MCF 10A (cell line): ENCODE measurements at regions not wholly inside any gene's neighbourhood (a gene's known extent, or its start where the extent isn't known, plus 50 kb on each side); places are given as distances from the start of the nearest gene placed in this dataset.

Experiments
- BruUV-seq: library from RNA; stranded (reverse); fragments of 400-500 nt; replicated peaks from 2 replicates; lab custom pipeline; 2021; lab: Mats Ljungman, UMichigan
- CTCF ChIA-PET: fragments of 300-600 bp; sonication (Branson Sonifier 250); formaldehyde crosslinking; extraction: SDS; loops from one replicate; lab custom pipeline; 2021; ENCODE audit warnings: antibody characterized with exemption, inconsistent platforms; lab: Yijun Ruan, JAX
- POLR2A ChIA-PET: fragments of 300-600, 350-650 bp; sonication (Branson Sonifier 250); formaldehyde crosslinking; extraction: SDS; loops from one replicate; lab custom pipeline; 2020; ENCODE audit warnings: antibody characterized with exemption, inconsistent platforms; lab: Yijun Ruan, JAX
- DNase-seq: peaks from one replicate; pipeline ENCODE4 v3.0.0-alpha.2; 2018; ENCODE audit not compliant: unreplicated experiment
- H3K27ac Mint-ChIP-seq: one replicate; pipeline ENCODE4 v1.8.0; 2022; ENCODE audit warnings: mild to moderate bottlenecking, low read depth, mixed read lengths; ENCODE audit not compliant: unreplicated experiment
- H3K27me3 Mint-ChIP-seq: one replicate; pipeline ENCODE4 v1.8.0; 2022; ENCODE audit warnings: mixed read lengths; ENCODE audit not compliant: insufficient read depth, unreplicated experiment
- H3K36me3 Mint-ChIP-seq: one replicate; pipeline ENCODE4 v1.8.0; 2022; ENCODE audit warnings: mild to moderate bottlenecking, moderate library complexity, mixed read lengths; ENCODE audit not compliant: insufficient read depth, unreplicated experiment
- H3K4me1 Mint-ChIP-seq: one replicate; pipeline ENCODE4 v1.8.0; 2022; ENCODE audit warnings: mixed read lengths; ENCODE audit not compliant: insufficient read depth, unreplicated experiment
- H3K4me3 Mint-ChIP-seq: one replicate; pipeline ENCODE4 v1.8.0; 2022; ENCODE audit warnings: mild to moderate bottlenecking, moderate library complexity, mixed read lengths; ENCODE audit not compliant: unreplicated experiment
- H3K9me3 Mint-ChIP-seq: one replicate; pipeline ENCODE4 v1.8.0; 2022; ENCODE audit warnings: mixed read lengths; ENCODE audit not compliant: unreplicated experiment
- CTCF ChIP-seq: fragments of 200-600 bp; IDR thresholded peaks from one replicate; pipeline ENCODE4 v1.8.0; 2022; ENCODE audit warnings: antibody characterized with exemption, mild to moderate bottlenecking; ENCODE audit not compliant: unreplicated experiment
- intact Hi-C: fragments of 100-400 bp; cut with micrococcal nuclease; formaldehyde crosslinking; loops from 2 replicates; pipeline ENCODE4 v1.14.1; 2022

- no peak for DNase-seq
- Mint-ChIP-seq H3K4me1 (peaks cover 15% of the 10 kb centered on the region), H3K27ac (no peak overlapping the region), H3K4me3 (no peak overlapping the region), H3K9me3 (no peaks in the 10 kb centered on the region), H3K36me3 (no peaks in the 10 kb centered on the region), H3K27me3 (no peaks in the 10 kb centered on the region)
- intact Hi-C loops = no loop called here
- TF ChIP-seq CTCF = no peak
- no TSS peak for BruUV-seq
- POLR2A ChIA-PET = no interaction called here
- CTCF ChIA-PET = no interaction called here
Measured at GRCh38 chr13:47166336-47166735, 269.5 kb upstream of the HTR2A start.

DNA sequence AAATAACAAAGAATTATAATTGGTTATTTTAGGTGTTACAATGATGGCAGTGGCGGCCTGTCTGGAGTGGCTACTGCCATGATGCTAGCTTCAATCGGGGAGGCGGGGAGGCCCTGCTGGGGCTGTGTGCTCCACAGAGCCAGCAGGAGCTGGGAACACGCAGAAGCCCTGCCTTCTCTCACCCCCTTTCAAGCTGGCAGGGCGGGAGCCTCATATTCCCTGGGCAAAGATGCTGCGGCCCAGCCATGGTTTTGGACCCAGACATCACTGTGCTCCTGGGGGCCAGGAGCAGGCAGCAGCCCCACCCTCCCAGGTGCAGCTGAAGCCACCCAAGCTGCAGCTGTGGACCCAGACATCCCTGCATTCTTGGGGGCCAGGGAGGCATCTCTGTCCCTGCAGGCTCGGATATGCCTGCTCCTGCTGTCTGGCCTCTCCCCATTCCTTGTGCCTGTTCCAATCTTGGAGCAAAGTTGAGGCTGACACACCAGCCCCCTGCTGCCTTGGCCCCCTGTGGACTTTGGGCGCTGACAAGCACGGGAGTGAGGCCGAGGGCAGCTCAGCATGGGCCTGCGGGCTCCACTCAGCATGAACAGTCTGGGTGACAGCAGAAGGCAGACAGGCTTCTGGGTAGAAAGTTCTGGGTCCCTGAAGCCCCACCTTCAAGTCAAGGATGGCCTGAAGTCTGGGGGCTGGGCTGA, 263.1 kb upstream of the HTR2A start:
- Mint-ChIP-seq H3K27me3 (no peaks in the 10 kb centered on the region), H3K4me3 (no peak overlapping the region), H3K9me3 (no peaks in the 10 kb centered on the region), H3K36me3 (no peaks in the 10 kb centered on the region), H3K4me1 (no peaks in the 10 kb centered on the region), H3K27ac (no peak overlapping the region)
- DNase-seq = no peak
- POLR2A ChIA-PET = no interaction called here
- CTCF ChIA-PET = interaction anchor here (0.5 kb wide), 1 partner anchor 207 kb away, joined by 3 read pairs; no protein-coding TSS in a partner anchor
- TF ChIP-seq CTCF = no peak
- intact Hi-C loops = no loop called here
- no TSS peak for BruUV-seq

DNA sequence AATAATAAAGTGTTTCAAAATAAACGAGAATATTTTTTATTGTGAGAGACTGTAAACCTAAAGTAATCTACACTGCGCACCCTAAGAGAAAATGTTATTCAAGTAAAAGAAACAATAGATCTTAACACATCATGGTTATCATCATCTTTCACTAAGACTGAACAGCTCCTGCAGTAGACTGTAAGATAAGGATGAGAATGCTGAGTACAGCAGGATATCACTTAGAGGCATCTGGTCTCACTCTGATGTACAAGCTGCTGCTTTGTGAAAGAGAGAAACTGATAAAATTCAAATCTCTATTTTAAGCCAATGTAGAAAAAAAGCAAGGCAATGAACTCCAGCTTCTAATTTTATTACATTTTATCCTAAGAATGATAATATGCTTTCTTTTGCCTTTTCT, 261.7 kb upstream of the HTR2A start:
- no peak for TF ChIP-seq CTCF
- ChIA-PET CTCF (no interaction called here), POLR2A (no interaction called here)
- BruUV-seq = no TSS peak
- Mint-ChIP-seq H3K4me3 (no peak overlapping the region), H3K27me3 (no peaks in the 10 kb centered on the region), H3K4me1 (no peaks in the 10 kb centered on the region), H3K27ac (no peak overlapping the region), H3K9me3 (no peaks in the 10 kb centered on the region), H3K36me3 (no peaks in the 10 kb centered on the region)
- intact Hi-C loops = no loop called here
- DNase-seq = no peak

GRCh38 chr13:47148543-47148942, 251.7 kb upstream of the HTR2A start:
- TF ChIP-seq CTCF = no peak
- no TSS peak for BruUV-seq

More at GRCh38 chr13:47148543-47148942, 251.7 kb upstream of the HTR2A start:
- H3K27me3 Mint-ChIP-seq = no peaks in the 10 kb centered on the region
- H3K36me3 Mint-ChIP-seq = no peaks in the 10 kb centered on the region
- intact Hi-C loops = no loop called here
- H3K27ac Mint-ChIP-seq = no peak overlapping the region
- H3K9me3 Mint-ChIP-seq = peaks cover 5% of the 10 kb centered on the region
- no peak overlapping the region for H3K4me3 Mint-ChIP-seq
- no peaks in the 10 kb centered on the region for H3K4me1 Mint-ChIP-seq
- POLR2A ChIA-PET = interaction anchor here (0.6 kb wide), 1 partner anchor 60 kb away, joined by 3 read pairs; no protein-coding TSS in a partner anchor
- CTCF ChIA-PET = no interaction called here
- no peak for DNase-seq
